Stimulated activated CD4-positive, alpha-beta T cell treated with anti-CD3 and anti-CD28 coated beads, Interleukin-4, amount 100 ng/mL, for 48 hours (primary cell): ENCODE measurements at regions not wholly inside any gene's neighbourhood (a gene's known extent, or its start where the extent isn't known, plus 50 kb on each side); places are given as distances from the start of the nearest gene placed in this dataset.
"Not testable (repeated sequence)": the region's sequence is repeated elsewhere in the genome, so short reads cannot be mapped to it uniquely, and the experiment has no call there.

ENCODE experiments used
- DNase-seq, 2 donors: peaks; one replicate each; pipeline ENCODE4 v3.0.0-alpha.2; 2020; ENCODE audit warnings: low read depth in 2 of 2

DNA sequence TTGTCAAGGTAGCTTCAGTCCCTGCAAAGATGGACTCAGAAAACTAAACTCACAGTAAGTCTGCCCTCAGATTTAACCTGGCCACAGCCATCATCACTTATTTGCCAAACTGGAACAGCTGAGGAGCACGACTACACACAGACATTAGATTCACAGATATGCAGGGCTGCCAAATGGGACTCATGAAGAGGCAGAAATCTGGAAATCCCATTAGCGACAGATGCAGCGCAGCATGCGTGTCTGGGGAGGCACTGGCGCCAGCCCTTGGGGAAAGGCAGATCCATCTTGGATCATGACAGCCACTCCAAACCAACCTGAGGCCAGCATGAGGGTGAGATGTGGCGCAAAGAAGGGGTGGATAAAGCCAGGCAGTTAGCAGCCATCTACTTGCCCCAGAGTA, 160.7 kb upstream of the TSC22D2 start:
- no peak for DNase-seq

DNA sequence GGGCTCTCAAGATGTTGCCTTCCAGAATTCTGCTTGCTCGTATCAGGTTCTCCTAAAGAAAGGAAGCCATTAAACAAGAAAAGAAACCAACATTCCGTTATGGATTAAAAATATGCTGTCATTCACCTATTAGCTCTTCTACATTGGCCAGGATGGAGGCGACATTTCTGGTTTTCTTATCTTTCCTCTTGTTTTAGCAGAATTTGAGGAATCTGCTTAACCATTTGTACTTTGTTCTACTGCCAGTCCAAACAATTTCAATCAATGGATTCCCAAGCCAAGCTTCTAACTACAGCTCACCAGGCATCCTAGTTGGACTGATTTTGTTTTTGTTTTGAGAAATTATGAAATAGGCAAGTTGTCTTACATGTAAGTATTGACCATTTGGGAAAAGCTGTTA, 164.6 kb upstream of the TSC22D2 start:
- no peak for DNase-seq

DNA sequence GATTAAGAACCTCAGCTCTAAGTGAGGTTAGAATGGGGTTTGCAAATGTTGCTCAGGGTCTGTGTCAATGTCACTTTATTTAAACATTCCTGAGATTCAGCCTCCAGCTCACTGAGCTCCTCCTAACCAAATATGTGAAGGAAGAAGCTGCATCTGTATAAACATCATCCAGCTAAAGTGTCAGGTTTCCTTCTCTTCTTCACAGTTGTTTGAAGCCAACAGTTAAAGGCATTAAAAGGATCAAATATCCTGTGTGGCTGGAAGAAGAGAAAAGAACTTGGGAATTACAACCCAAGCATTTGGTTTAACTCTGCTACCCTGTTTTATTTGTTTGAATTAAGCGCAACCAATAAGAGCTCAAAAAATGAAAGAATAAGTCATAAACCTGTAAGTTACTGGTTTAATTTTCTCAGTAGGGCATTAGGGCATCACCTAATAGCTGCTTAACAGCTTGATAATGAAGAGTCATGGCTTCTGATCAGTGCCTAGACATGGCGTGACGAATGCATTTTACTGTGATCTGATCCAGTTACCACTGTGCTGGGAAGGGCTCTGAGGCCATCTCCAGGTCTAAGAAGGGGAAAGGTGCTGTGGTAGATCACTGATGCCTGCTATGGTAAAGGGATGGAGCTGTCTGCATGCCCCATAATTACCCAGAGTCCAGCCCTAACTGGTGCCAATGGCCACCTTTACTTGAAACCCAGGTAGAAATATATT, 165.7 kb upstream of the TSC22D2 start:
- no peak for DNase-seq

DNA sequence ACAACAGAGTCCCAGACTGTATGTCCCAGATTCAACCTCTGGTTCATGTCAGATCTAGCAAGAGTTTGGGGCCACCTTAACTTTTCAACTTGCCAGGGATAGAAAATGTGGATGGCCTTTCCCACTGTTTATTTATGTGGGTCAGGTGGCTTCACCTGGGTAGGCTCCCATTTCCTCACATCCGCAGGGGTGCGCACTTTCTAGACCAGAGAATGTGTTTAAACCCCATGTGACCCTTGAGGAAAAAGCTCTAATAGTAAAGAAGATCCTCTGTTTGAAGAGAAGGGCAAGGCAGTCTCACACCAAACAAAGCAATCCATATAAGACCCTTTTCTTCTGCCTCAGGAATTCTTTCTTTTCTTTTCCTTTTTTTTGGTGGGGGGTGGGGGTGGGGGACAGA, 167.2 kb upstream of the TSC22D2 start:
- DNase-seq, result no peak

DNA sequence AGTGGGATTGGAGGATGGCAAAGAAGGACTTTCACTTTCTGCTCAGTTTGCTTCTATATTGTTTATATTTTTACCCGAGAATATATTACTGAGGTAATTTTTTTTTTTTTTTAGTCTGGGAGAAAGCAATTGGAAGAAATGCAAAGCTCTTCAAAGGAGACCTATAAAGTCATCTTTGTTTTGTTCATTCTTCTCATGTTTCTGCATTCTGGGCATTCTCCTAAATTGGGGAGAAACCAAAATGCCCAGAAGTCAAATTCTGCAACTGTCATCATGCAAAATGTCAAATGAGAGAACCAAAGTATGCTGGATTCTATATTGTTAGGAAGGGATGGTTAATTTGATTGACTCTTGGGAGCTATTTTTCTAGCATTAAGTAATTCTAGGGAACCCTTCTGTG, 168.3 kb upstream of the TSC22D2 start:
- DNase-seq, result no peak

DNA sequence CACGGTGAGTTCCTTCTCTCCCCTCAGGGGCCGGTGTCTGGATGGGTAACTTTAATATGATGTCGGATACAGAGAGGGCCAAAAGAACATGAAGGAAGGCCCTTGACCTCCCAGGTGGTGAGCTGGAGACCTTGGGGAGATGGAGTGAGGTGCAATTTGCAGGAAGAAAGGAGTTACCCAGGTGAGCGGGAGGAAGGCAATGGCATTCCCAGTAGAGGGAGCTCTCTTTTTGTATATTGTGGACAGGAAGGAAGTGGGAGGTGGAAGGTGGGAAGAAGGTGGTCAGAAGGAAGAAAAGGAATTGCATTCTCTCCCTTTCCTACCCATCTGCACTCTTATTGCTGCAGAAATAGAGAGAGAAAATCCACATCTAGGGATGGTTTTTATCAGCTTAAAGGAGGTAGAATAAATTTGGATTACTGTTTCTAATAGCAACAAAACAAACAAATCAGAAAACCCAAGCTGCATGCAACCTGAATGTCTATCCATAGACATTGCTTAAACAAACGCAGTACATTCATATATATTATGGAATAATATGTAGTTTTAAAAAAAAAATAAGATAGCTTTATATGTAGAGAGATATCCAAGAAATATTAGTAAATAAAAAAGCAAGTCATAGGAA, 169.0 kb upstream of the TSC22D2 start:
- no peak for DNase-seq

DNA sequence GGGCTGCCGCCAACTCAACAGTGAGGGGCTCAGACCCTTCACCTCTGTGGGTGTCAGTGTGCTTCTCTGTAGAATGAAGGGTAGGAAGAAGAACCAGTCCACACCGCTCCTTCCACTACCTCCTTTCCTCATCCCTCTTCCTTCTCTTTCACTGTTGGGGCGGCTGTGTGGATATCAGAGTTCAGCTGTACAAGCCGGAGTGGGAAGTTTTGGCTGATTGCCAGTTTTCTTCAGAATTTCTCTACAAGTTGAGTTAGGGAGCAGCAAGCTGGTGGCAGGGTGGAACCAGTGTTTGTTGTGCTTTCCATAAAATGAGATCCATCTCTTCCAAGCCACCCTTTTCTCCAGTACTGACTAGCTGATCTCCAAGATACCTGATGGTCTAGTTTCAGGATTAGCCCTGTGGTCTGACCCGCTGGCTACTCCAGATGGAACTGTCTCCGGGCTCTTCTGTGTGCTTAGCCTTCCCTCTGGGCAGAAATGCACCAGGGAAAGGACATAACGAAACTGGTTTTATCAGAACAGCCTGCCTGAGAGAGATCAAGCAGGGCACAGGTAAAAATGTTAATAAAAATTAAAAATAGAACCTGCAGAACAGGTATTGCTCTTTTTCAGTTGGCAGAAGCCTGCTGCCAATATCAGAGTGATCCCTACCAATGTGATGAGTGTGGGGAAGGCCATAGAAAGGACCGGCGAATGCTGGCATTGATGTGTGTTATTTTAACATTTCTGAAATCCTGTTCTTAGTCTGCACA, 169.9 kb upstream of the TSC22D2 start:
- no peak for DNase-seq

DNA sequence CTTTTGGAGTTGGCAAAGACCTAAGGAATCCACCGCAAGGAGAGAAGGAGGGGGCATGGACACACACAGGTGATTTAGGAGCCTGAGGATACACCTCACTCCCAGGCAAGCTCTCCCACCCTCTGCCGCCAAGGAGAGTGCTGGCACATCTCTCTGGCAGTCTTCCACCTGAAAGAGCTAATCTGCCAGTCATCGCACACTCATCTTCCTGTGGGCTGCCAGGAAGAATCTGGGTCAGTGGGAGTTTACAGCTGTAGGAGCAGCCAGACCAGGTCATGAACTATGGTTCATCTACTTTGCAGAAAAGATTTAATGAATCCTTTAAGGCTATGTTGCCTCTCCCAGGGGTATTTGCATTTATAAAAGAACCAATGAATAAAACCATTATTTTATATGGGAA, 170.6 kb upstream of the TSC22D2 start:
- DNase-seq, result no peak

DNA sequence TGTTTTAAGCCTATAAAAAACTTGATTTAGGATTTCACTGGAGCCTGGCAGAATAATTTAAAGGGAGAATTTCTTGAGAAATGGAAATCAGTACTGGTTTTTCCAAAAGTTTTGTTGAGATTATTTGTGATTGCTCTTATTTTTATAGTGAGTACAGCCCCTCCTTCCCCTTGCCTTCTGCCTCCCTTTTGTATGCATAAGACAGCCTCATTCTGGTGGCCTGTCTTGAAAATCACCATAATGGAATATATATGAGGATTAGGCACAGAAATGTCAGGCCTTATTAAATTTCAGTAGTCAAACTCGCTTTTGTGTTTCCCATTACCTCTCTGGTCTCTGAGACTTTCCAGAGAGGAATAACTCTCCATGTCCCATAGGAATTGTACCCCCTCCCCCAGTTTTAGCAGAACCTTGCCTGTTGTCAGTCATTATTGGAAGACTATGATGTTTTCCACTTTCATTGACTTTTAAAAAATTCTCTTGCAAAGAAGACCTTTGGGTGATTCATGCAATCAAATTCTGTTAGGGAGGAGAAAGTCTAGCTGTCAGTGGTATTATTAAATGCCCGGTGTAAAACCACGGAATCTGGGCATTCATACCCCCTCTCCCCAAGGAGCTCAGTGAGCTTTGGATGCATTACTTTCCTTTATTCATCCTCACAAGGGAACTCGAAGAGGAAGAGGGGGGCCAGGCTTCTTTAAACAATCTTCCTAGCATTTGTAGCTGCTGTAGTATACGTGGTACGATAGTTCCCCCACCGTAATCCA, 171.6 kb upstream of the TSC22D2 start:
- DNase-seq, result no peak

DNA sequence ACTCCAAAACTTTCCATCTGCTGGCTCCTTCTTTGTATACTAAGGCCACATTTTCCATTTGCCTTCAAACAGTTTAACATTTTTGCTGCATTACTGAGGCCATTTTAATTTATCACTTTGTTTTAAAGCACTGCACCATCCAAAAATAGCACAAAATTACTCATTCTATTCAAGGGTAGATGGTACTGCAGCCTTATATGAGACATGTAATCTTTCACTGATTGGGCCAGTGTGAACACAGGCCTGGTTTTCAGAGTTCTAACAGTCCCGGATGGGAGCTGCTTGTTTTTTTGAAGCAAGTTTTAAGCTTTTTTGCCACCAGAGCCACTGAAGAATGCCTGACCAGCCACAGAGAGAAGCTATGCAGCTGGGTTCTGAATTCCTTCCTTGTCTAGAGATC, 172.3 kb upstream of the TSC22D2 start:
- no peak for DNase-seq

DNA sequence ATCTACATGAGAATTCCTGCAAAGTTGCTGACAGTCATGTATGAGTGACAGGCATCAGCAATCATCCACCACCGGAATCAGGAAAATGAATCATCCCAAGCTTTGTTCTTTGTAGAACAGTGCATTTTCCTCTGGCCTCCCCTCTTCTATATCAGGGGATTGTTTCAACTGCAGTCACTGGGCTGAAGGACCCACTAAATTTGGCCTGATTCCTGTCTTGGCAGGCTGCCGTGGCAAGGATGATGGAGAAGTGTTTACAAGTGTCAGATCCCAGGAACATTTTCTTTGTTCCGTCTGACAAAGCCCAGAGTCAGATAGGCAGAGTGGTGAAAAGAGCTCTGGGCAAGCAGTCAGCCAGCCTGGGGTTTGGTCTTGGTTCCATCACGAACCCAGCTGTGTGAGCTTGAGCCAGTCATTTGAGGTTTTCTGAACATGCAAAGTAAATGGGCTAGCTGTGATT, 175.1 kb upstream of the TSC22D2 start:
- DNase-seq, result no peak

DNA sequence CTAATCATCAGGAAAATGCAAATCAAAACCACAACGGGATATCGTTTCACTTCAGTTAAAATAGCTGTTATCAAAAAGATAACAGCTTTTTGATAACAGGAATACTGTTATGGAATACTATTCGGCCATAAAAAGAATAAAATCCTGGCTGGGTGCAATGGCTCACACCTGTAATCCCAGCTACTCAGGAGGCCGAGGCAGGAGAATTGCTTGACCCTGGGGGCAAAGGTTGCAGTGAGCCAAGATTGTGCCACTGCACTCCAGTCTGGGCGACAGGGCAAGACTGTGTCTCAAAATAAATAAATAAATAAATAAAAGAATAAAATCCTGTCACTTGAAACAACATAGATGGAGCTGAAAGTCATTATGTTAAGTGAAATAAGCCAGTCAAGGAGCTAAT, 178.1 kb upstream of the TSC22D2 start:
- DNase-seq, result no peak

DNA sequence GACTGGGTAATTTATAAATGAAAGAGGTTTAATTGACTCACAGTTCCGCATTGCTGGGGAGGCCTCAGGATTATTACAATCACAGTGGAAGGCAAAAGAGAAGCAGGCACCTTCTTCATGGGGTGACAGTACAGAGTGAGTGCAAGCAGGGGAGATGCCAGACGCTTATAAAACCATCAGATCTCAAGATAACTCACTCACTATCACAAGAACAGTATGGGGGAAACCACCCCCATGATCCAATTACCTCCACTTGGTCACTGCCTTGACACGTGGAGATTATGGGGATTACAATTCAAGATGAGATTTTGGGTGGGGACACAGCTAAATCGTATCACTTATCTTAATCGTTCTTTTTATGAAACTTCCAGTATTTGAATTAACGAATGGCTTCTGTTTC, 179.5 kb upstream of the TSC22D2 start:
- DNase-seq, result not testable (repeated sequence)

DNA sequence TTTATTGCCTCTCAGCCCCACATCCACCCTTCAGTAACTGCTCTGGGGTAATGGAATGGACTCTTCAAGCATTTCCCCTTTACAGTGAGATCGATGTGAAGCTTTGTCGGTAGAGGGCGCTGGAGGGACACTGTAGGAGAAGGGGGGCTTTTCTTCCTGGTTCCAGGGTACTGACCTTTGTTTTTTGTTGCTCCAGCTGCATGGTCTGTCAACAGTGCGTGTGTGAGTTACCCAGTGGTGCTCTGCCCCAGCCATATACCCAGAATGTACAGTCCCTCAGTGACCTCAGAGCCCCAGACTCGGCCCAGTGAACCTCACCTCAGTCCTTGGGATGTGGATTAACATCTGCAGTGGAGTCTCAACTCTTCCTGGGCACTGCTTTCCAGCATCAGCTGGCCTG, 180.3 kb upstream of the TSC22D2 start:
- peak; percentile 11 to 53 for DNase-seq

DNA sequence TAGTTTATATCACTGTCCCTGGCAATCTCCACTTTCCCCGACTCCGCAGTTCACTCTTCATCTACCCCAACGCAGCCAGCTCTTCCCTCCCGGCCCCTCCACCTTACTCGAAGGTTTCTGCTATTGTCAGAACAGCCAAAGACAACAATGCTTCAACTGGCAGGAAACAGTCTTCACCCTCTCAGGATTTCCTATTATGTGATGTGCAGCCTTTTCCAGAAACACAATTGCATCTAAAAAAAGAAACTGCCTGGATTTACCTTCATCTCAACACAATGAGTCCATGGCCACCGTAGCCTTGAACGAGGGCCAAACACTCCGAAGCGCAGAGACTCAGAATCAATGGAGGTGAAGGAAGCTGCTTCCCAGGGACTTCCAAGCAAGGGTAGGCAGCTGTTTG, 182.1 kb upstream of the TSC22D2 start:
- no peak for DNase-seq

DNA sequence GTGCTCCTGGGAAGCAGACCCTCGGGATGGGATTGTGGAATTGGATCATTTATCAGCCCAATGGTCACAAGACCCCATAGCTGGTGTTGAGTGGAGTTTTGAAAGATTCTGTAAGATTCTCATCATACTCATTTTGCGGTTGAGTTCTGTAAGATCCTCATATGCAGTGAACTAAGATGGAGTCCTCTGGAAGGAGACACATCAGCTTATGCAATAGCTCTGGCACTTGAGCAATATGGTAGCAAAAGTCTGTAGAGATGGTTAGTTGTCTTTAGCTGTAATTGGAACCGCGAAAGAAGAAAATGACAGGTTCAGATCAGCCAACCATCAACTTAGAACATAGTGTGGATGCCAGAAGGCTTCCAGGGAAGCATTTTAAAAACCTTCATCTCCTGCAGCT, 184.5 kb upstream of the TSC22D2 start:
- DNase-seq, result no peak

DNA sequence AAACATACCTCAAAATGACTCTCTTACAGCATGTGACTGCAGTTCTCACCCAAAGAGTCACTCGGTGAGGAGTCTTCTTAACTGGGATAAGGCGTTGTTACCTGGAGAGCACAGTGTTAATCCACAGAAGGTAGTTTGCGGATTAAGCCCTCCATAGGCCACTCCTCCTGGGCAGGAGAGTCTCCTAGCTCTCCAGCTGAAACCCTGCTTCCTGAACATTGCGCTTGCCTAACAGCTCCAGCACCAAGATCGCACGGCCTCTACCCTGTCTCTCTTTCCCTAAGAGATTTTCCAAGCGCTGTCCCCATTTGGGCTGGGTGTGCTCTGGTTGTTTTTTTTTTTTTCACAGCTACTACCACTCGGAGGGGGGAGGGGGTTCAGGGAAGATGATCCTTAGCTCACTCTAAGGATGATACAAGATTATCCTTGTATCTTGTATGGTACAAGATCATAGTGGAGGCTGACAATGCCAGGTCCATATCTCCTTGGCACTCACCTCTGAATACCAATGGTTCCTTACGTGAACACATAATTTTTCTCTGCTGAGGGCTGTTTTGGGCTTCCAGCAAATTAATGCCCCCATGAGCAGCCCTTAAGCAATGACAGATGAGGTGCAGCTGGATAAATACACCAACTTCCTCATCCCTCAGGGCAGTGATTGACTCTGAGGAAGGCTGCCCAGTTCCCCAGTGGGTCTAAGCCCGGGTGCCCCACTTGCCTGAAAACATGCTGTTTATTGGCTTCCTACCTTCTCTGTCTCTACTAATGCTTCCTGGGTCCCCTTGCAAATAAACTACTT, 185.2 kb upstream of the TSC22D2 start:
- no peak for DNase-seq

DNA sequence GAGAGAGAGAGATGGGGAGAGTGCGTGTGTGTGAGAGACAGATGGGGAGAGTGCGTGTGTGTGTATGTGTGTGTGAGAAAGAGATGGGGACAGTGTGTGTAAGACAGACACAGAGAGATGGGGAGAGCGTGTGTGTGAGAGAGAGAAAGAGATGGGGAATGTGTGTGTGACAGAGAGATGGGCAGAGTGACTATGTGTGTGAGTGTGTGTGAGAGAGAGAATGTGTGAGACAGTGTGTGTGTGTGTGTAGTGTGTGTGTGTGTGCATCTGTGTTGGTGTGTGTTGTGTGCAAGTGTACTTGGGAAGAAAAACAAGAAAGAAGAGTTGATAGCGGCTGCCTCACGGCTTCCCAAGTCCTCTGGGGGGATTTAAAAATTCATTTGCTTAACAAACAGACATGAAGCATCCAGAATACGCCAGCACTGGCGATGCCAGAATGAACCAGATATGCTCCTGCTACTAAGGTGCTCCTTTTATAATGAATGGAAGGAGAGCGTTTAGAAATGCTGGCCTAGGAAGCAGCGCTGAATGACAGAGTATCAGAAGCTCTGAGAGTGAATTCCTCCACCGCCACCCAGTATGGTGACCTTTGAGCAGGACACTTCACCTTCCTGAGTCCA, 186.1 kb upstream of the TSC22D2 start:
- no peak for DNase-seq

DNA sequence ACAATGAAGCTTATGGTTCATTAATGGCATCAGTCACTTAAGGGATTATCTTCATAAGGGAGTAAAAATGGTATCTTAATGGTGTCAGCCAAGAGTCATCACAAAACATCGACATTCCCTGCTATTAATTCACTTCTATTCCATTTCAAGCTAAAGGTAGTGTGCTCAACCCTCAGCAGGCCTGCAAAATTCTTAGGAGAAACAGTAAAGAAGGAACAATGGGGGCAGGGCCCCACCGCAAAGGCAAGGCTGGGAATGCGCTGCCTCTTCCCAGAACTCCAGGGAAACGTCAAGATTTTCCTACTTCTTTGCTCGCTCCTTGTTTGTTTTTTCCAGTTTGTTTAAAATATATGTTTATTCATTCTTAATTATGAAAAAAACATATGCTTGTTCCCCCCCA, 187.3 kb upstream of the TSC22D2 start:
- no peak for DNase-seq

DNA sequence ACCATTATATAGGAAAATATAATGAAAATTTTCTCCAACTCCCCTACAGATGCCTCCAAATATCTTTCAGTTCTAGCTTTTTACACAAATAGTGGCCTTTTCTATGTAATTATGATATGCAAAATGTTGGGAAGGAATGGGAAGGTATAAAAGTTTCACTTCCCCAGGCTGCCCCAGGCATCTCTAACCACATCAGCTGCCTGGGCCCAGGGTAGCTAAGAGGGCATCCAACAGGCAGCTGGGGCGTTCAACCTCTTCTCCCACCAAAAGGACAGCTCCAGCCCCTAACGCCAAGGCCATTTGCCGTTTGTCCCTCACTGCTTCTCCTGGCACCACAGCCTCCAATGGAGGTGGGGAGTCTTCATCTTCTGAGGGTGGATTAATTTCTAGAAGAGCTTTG, 188.1 kb upstream of the TSC22D2 start:
- no peak for DNase-seq

DNA sequence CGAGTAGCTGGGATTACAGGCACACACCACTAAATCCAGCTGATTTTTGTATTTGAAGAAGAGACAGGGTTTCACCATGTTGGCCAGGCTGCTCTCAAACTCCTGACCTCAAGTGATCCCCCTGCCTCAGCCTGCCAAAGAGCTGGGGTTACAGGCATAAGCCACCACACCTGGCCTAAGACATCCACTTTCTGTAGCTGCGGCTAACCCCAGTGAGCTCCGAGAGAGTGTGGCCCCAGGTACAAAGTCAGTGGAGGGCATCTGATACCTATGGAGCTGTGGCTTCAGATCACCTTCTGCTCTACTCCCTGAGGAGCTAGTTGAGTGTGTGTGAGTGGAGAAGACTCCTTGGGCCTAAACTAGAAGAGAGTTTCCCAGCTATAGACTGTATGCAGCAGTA, 189.3 kb upstream of the TSC22D2 start:
- DNase-seq, result no peak
